GM12878 (cell line): ENCODE measurements at regions not wholly inside any gene's neighbourhood (a gene's known extent, or its start where the extent isn't known, plus 50 kb on each side); places are given as distances from the start of the nearest gene placed in this dataset.

Experiments
- ATAC-seq: fragments of 200-7000 bp; cut with Tn5 transposase; 3 replicates; pipeline ENCODE4 v1.9.1; 2020; ENCODE audit warnings: mild to moderate bottlenecking, moderate library complexity
- BruUV-seq: library from RNA; stranded (reverse); fragments of 400-500 nt; replicated peaks from 2 replicates; lab custom pipeline; 2021; lab: Mats Ljungman, UMichigan
- CTCF ChIA-PET: fragments of 300-600 bp; sonication (Branson Sonifier 250); formaldehyde crosslinking; extraction: SDS; loops from one replicate; lab custom pipeline; 2021; ENCODE audit warnings: inconsistent platforms; lab: Yijun Ruan, JAX
- POLR2A ChIA-PET: fragments of 350-600 bp; formaldehyde crosslinking; extraction: SDS; loops from one replicate; lab custom pipeline; 2021; ENCODE audit warnings: inconsistent platforms; lab: Charles Lee
- RAD21 ChIA-PET: fragments of 300-600 bp; sonication (Branson Sonifier 250); formaldehyde crosslinking; loops from one replicate; lab custom pipeline; 2023; ENCODE audit warnings: antibody characterized with exemption; ENCODE audit not compliant: unreplicated experiment; lab: Charles Lee
- SMC1A ChIA-PET: fragments of 300-600 bp; sonication (Branson Sonifier 250); formaldehyde crosslinking; loops from one replicate; lab custom pipeline; 2023; ENCODE audit not compliant: unreplicated experiment, uncharacterized antibody; lab: Charles Lee
- DNase-seq: peaks from one replicate; pipeline ENCODE4 v3.0.0-alpha.2; 2011; ENCODE audit warnings: low read depth, low spot score
- FAIRE-seq: peaks from 3 replicates; lab custom pipeline; 2011; peaks lifted over from hg19 to GRCh38; lab: Jason Lieb, UNC
- H2AFZ ChIP-seq: 2 replicates; pipeline ENCODE4 v1.6.0; 2011; ENCODE audit warnings: low read depth, low read length, control low read depth; ENCODE audit not compliant: control insufficient read depth
- H3K27ac ChIP-seq: 2 replicates; pipeline ENCODE4 v1.5.1; 2011; ENCODE audit warnings: control low read depth; ENCODE audit not compliant: control insufficient read depth, insufficient read depth
- H3K27me3 ChIP-seq, 2 experiments: replicated peaks in 1 of 2; 2 replicates each; pipeline versions ENCODE4 v1.6.0 to v1.6.1; 2011; ENCODE audit warnings: low read length in 1 of 2; ENCODE audit not compliant: control insufficient read depth in 2 of 2, insufficient read depth in 2 of 2
- H3K36me3 ChIP-seq, 2 experiments: 2 replicates each; pipeline ENCODE4 v1.5.1; 2011; ENCODE audit warnings: low read length in 1 of 2; ENCODE audit not compliant: control insufficient read depth in 2 of 2, insufficient read depth in 2 of 2
- H3K4me1 ChIP-seq: 2 replicates; pipeline ENCODE4 v1.6.1; 2011; ENCODE audit warnings: mild to moderate bottlenecking, low read length, moderate library complexity, mixed read lengths; ENCODE audit not compliant: control insufficient read depth, insufficient read depth
- H3K4me2 ChIP-seq: 2 replicates; pipeline ENCODE4 v1.6.0; 2011; ENCODE audit warnings: control low read depth; ENCODE audit not compliant: control insufficient read depth, insufficient read depth
- H3K4me3 ChIP-seq: fragments of 200-600 bp; sonication (generic); 2 replicates; pipeline ENCODE4 v1.5.1; 2016
- H3K79me2 ChIP-seq: 2 replicates; pipeline ENCODE4 v1.6.0; 2011; ENCODE audit warnings: low read length; ENCODE audit not compliant: control insufficient read depth, insufficient read depth
- H3K9ac ChIP-seq: 2 replicates; pipeline ENCODE4 v1.8.0; 2011; ENCODE audit warnings: low read length, control low read depth, mixed read lengths; ENCODE audit not compliant: control insufficient read depth, insufficient read depth
- H3K9me3 ChIP-seq: replicated peaks from 3 replicates; pipeline ENCODE4 v1.5.1; 2011; ENCODE audit warnings: mild to moderate bottlenecking, low read length; ENCODE audit not compliant: control insufficient read depth, insufficient read depth
- H4K20me1 ChIP-seq: 2 replicates; pipeline ENCODE4 v1.6.0; 2011; ENCODE audit not compliant: control insufficient read depth, insufficient read depth
- EP300 ChIP-seq, 2 experiments: fragments of 150-350 bp in 1 of 2; IDR thresholded peaks; 2 replicates each; pipeline ENCODE4 v1.6.1; 2011 to 2012; ENCODE audit warnings: low read depth in 2 of 2, low read length in 2 of 2, borderline replicate concordance in 1 of 2, improper control_type of control experiment in 1 of 2, inconsistent platforms in 1 of 2; ENCODE audit not compliant: control insufficient read depth in 1 of 2
- PAX5 ChIP-seq: IDR thresholded peaks from 2 replicates; pipeline ENCODE4 v1.6.1; 2011; ENCODE audit warnings: low read depth, low read length, borderline replicate concordance
- PML ChIP-seq: IDR thresholded peaks from 2 replicates; pipeline ENCODE4 v1.6.1; 2012; ENCODE audit warnings: low read length, inconsistent platforms
- ZNF217 ChIP-seq: fragments of 450-650 bp; IDR thresholded peaks from 2 replicates; pipeline ENCODE4 v1.6.1; 2017; ENCODE audit warnings: antibody characterized with exemption, mild to moderate bottlenecking
- ZNF24 ChIP-seq: fragments of 450-650 bp; IDR thresholded peaks from 2 replicates; pipeline ENCODE4 v1.6.1; 2017; ENCODE audit warnings: antibody characterized with exemption, mild to moderate bottlenecking
- ZNF384 ChIP-seq: IDR thresholded peaks from 2 replicates; pipeline ENCODE4 v1.6.1; 2012; ENCODE audit warnings: low read depth, mild to moderate bottlenecking, low read length, improper control_type of control experiment, borderline replicate concordance
- ZZZ3 ChIP-seq: IDR thresholded peaks from 2 replicates; pipeline ENCODE4 v1.6.1; 2011; ENCODE audit warnings: low read depth; ENCODE audit not compliant: control insufficient read depth, insufficient read length
- WGBS: methylation state at CpG from one replicate; pipeline ENCODE4 v1.1.6; 2016; ENCODE audit warnings: low lambda C conversion rate; ENCODE audit not compliant: insufficient replicate concordance, insufficient coverage; ENCODE audit errors: missing lambda C conversion rate; 5-methylcytosine and 5-hydroxymethylcytosine counted together
- in situ Hi-C: fragments of 300-500 bp; cut with MboI; formaldehyde crosslinking; loops from 9 replicates; pipeline ENCODE4 v1.14.3; 2018; ENCODE audit warnings: mixed read lengths
- intact Hi-C: fragments of 100-400 bp; cut with micrococcal nuclease; formaldehyde crosslinking; loops from one replicate; pipeline ENCODE4 v1.14.2; 2022; ENCODE audit not compliant: unreplicated experiment
- TF ChIP-seq, protein P1 (sequence below): IDR thresholded peaks from 2 replicates; pipeline ENCODE4 v1.6.1; 2011; ENCODE audit warnings: borderline replicate concordance, low read depth, mild to moderate bottlenecking, moderate library complexity, low read length; ENCODE audit not compliant: insufficient read depth, poor library complexity, severe bottlenecking
- TF ChIP-seq, protein P2 (sequence below): IDR thresholded peaks from 2 replicates; pipeline ENCODE4 v1.6.1; 2012; ENCODE audit warnings: improper control_type of control experiment, low read depth, low read length; ENCODE audit not compliant: insufficient replicate concordance
- TF ChIP-seq, protein P3 (sequence below): fragments of 450-650 bp; IDR thresholded peaks from 2 replicates; pipeline ENCODE4 v1.6.1; 2017; ENCODE audit warnings: mild to moderate bottlenecking, moderate library complexity

DNA sequence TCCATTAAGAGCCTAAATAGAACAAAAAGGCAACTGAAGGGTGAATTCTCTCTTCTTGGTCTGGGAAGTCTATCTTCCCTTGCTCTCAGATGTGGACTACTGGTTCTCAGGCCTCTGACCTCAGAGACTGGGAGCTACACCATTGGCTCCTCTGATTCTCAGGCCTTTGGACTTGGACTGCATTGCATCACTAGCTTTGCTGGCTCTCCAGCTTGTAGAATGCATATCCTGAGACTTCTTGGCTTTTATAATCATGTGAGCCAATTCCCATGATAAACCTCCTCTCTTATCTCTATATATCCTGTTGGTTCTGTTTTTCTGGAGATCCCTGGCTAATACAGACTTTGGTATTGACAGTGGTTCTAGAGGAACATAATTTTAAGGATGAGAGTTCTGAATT lies 89.8 kb downstream of the PSAT1 start (continued):
- TF ChIP-seq, protein P1, sequence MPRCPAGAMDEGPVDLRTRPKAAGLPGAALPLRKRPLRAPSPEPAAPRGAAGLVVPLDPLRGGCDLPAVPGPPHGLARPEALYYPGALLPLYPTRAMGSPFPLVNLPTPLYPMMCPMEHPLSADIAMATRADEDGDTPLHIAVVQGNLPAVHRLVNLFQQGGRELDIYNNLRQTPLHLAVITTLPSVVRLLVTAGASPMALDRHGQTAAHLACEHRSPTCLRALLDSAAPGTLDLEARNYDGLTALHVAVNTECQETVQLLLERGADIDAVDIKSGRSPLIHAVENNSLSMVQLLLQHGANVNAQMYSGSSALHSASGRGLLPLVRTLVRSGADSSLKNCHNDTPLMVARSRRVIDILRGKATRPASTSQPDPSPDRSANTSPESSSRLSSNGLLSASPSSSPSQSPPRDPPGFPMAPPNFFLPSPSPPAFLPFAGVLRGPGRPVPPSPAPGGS: no peak

DNA sequence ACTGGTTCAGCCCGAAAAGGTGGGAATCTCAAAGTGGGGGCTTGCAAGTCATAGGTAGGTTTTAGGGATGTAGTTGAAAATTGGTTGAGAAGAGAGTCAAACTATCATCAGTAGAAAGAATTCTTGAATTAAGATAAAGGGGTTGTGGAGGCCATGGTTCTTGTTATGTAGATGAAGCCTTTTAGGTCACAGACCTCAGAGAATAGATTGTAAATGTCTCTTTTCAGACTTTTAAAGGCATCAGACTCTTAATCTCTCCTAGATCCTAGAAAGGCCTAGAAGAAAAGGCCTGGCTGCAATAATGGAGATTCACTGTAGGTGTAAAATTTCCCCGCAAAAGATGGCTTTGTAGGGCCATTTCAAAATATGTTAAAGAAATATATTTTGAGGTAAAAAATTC lies 96.4 kb downstream of the PSAT1 start:
- Histone ChIP-seq H3K4me1 (no peaks in the 10 kb centered on the region), H3K4me3 (no peak overlapping the region), H3K9me3 (peaks cover 3% of the 10 kb centered on the region; the same call in 1 of the 3 replicates), H3K27me3 (no peaks in the 10 kb centered on the region), H3K4me2 (no peak overlapping the region), H3K79me2 (no peaks in the 10 kb centered on the region), H3K36me3 (no peaks in the 10 kb centered on the region), H2AFZ (no peak overlapping the region), H4K20me1 (no peaks in the 10 kb centered on the region), H3K9ac (no peak overlapping the region), H3K27ac (no peak overlapping the region)
- ChIA-PET CTCF (no interaction called here), SMC1A (no interaction called here), RAD21 (no interaction called here), POLR2A (no interaction called here)
- intact Hi-C loops: no loop called here
- no TSS peak for BruUV-seq
- in situ Hi-C loops: no loop called here
- DNase-seq (no peak), ATAC-seq (no peak), FAIRE-seq (no peak)
- WGBS: 33% methylated on average over 2 of the region's 2 CpGs
- TF ChIP-seq, protein P2, sequence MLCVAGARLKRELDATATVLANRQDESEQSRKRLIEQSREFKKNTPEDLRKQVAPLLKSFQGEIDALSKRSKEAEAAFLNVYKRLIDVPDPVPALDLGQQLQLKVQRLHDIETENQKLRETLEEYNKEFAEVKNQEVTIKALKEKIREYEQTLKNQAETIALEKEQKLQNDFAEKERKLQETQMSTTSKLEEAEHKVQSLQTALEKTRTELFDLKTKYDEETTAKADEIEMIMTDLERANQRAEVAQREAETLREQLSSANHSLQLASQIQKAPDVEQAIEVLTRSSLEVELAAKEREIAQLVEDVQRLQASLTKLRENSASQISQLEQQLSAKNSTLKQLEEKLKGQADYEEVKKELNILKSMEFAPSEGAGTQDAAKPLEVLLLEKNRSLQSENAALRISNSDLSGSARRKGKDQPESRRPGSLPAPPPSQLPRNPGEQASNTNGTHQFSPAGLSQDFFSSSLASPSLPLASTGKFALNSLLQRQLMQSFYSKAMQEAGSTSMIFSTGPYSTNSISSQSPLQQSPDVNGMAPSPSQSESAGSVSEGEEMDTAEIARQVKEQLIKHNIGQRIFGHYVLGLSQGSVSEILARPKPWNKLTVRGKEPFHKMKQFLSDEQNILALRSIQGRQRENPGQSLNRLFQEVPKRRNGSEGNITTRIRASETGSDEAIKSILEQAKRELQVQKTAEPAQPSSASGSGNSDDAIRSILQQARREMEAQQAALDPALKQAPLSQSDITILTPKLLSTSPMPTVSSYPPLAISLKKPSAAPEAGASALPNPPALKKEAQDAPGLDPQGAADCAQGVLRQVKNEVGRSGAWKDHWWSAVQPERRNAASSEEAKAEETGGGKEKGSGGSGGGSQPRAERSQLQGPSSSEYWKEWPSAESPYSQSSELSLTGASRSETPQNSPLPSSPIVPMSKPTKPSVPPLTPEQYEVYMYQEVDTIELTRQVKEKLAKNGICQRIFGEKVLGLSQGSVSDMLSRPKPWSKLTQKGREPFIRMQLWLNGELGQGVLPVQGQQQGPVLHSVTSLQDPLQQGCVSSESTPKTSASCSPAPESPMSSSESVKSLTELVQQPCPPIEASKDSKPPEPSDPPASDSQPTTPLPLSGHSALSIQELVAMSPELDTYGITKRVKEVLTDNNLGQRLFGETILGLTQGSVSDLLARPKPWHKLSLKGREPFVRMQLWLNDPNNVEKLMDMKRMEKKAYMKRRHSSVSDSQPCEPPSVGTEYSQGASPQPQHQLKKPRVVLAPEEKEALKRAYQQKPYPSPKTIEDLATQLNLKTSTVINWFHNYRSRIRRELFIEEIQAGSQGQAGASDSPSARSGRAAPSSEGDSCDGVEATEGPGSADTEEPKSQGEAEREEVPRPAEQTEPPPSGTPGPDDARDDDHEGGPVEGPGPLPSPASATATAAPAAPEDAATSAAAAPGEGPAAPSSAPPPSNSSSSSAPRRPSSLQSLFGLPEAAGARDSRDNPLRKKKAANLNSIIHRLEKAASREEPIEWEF: no peak
- TF ChIP-seq, protein P3, sequence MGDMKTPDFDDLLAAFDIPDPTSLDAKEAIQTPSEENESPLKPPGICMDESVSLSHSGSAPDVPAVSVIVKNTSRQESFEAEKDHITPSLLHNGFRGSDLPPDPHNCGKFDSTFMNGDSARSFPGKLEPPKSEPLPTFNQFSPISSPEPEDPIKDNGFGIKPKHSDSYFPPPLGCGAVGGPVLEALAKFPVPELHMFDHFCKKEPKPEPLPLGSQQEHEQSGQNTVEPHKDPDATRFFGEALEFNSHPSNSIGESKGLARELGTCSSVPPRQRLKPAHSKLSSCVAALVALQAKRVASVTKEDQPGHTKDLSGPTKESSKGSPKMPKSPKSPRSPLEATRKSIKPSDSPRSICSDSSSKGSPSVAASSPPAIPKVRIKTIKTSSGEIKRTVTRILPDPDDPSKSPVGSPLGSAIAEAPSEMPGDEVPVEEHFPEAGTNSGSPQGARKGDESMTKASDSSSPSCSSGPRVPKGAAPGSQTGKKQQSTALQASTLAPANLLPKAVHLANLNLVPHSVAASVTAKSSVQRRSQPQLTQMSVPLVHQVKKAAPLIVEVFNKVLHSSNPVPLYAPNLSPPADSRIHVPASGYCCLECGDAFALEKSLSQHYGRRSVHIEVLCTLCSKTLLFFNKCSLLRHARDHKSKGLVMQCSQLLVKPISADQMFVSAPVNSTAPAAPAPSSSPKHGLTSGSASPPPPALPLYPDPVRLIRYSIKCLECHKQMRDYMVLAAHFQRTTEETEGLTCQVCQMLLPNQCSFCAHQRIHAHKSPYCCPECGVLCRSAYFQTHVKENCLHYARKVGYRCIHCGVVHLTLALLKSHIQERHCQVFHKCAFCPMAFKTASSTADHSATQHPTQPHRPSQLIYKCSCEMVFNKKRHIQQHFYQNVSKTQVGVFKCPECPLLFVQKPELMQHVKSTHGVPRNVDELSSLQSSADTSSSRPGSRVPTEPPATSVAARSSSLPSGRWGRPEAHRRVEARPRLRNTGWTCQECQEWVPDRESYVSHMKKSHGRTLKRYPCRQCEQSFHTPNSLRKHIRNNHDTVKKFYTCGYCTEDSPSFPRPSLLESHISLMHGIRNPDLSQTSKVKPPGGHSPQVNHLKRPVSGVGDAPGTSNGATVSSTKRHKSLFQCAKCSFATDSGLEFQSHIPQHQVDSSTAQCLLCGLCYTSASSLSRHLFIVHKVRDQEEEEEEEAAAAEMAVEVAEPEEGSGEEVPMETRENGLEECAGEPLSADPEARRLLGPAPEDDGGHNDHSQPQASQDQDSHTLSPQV: no peak
- TF ChIP-seq ZNF24: no peak
- no peak for TF ChIP-seq ZZZ3
- no peak for TF ChIP-seq PML
- TF ChIP-seq ZNF384: no peak
- TF ChIP-seq PAX5: no peak
- no peak for TF ChIP-seq ZNF217
- no peak for TF ChIP-seq EP300 (IDR thresholded peaks at IDR 0.05; ENCODE audit: borderline replicate concordance in 1 of 2, control insufficient read depth in 1 of 2, low read depth in 2 of 2, low read length in 2 of 2)
